NK-92 treated with Interleukin-12 subunit alpha and Interleukin-12 subunit beta, amount 100 ng/mL, for 24 hours (cell line): ENCODE measurements at regions not wholly inside any gene's neighbourhood (a gene's known extent, or its start where the extent isn't known, plus 50 kb on each side); places are given as distances from the start of the nearest gene placed in this dataset.

Experiments used
- DNase-seq: peaks from one replicate; lab custom pipeline; 2025; lab: John Stamatoyannopoulos, UW

- no peak for DNase-seq
Observed at GRCh38 chr15:36527235-36528162, 51.9 kb upstream of the CDIN1 start.

- no peak for DNase-seq
Observed at GRCh38 chr15:36529296-36530011, 50.0 kb upstream of the CDIN1 start.
